NCI-H226 (cell line): ENCODE measurements at regions not wholly inside any gene's neighbourhood (a gene's known extent, or its start where the extent isn't known, plus 50 kb on each side); places are given as distances from the start of the nearest gene placed in this dataset.
"Not testable (repeated sequence)": the region's sequence is repeated elsewhere in the genome, so short reads cannot be mapped to it uniquely, and the experiment has no call there.

Source experiments
- DNase-seq: peaks from one replicate; pipeline ENCODE4 v3.0.0-alpha.2; 2015

- no peak for DNase-seq
These were observed 1347.2 kb downstream of the NLGN4Y start for GRCh38 chrY:15871570-15871969.

- DNase-seq = not testable (repeated sequence)
These were observed 1351.6 kb downstream of the NLGN4Y start for GRCh38 chrY:15875881-15876280.

GRCh38 chrY:15903524-15903923 lies 1379.2 kb downstream of the NLGN4Y start:
- DNase-seq = not testable (repeated sequence)

- no peak for DNase-seq
These were observed 1381.2 kb downstream of the NLGN4Y start for GRCh38 chrY:15905557-15905956.

- DNase-seq = no peak
These were observed 1402.2 kb downstream of the NLGN4Y start for GRCh38 chrY:15926499-15926898.

GRCh38 chrY:15938791-15939190 lies 1414.5 kb downstream of the NLGN4Y start:
- DNase-seq = no peak

GRCh38 chrY:15951041-15951440 lies 1426.7 kb downstream of the NLGN4Y start:
- DNase-seq = peak; percentile 16

- no peak for DNase-seq
These were observed 1444.5 kb downstream of the NLGN4Y start for GRCh38 chrY:15968800-15969199.

GRCh38 chrY:15973200-15973599 lies 1448.9 kb downstream of the NLGN4Y start:
- no peak for DNase-seq

GRCh38 chrY:15976771-15977170 lies 1452.4 kb downstream of the NLGN4Y start:
- no peak for DNase-seq

- DNase-seq = no peak
These were observed 1454.2 kb downstream of the NLGN4Y start for GRCh38 chrY:15978503-15978902.

- no peak for DNase-seq
These were observed 1460.5 kb downstream of the NLGN4Y start for GRCh38 chrY:15984651-15985398.

GRCh38 chrY:15996014-15996413 lies 1471.7 kb downstream of the NLGN4Y start:
- DNase-seq = no peak

- DNase-seq = peak; percentile 10
These were observed 1476.4 kb downstream of the NLGN4Y start for GRCh38 chrY:16000751-16001150.

- no peak for DNase-seq
These were observed 1477.6 kb downstream of the NLGN4Y start for GRCh38 chrY:16001896-16002295.

GRCh38 chrY:16051908-16052643 lies 1527.7 kb downstream of the NLGN4Y start:
- no peak for DNase-seq

- DNase-seq = peak; percentile 49
These were observed 1535.8 kb downstream of the NLGN4Y start for GRCh38 chrY:16060141-16060540.

- DNase-seq = no peak
These were observed 1536.4 kb downstream of the NLGN4Y start for GRCh38 chrY:16060686-16061085.

- DNase-seq = no peak
These were observed 1547.6 kb downstream of the NLGN4Y start for GRCh38 chrY:16071957-16072356.

- peak; percentile 51 for DNase-seq
These were observed 1551.4 kb downstream of the NLGN4Y start for GRCh38 chrY:16075701-16076100.

GRCh38 chrY:16097325-16097724 lies 1573.0 kb downstream of the NLGN4Y start:
- DNase-seq = no peak

GRCh38 chrY:16101815-16102214 lies 1577.5 kb downstream of the NLGN4Y start:
- DNase-seq = no peak

GRCh38 chrY:16106613-16107012 lies 1582.3 kb downstream of the NLGN4Y start:
- peak; percentile 1 for DNase-seq

GRCh38 chrY:16108839-16109238 lies 1584.5 kb downstream of the NLGN4Y start:
- no peak for DNase-seq
